ENCODE measurements at regions not wholly inside any gene's neighbourhood (a gene's known extent, or its start where the extent isn't known, plus 50 kb on each side); places are given as distances from the start of the nearest gene placed in this dataset.
"Not testable (repeated sequence)": the region's sequence is repeated elsewhere in the genome, so short reads cannot be mapped to it uniquely, and the experiment has no call there.

- no peak for DNase-seq
Measured at GRCh38 chr19:56949626-56950025, 109.1 kb upstream of the PEG3 start.

GRCh38 chr19:56951672-56952071 lies 111.1 kb upstream of the PEG3 start:
- DNase-seq, result no peak

- DNase-seq, result peak; percentile 33
Measured at GRCh38 chr19:56953470-56953869, 112.9 kb upstream of the PEG3 start.

- peak; percentile 17 for DNase-seq
Measured at GRCh38 chr19:56955637-56956216, 115.2 kb upstream of the PEG3 start.

- DNase-seq, result no peak
Measured at GRCh38 chr19:56956503-56957226, 116.1 kb upstream of the PEG3 start.

- DNase-seq, result peak; percentile 49
Measured at GRCh38 chr19:56959205-56959604, 118.7 kb upstream of the PEG3 start.

GRCh38 chr19:56960959-56961543 lies 120.5 kb upstream of the PEG3 start:
- DNase-seq, result no peak

GRCh38 chr19:56964410-56964920 lies 123.9 kb upstream of the PEG3 start:
- DNase-seq, result peak; percentile 49

- DNase-seq, result peak; percentile 90
Measured at GRCh38 chr19:56966225-56966696, 125.7 kb upstream of the PEG3 start.

- no peak for DNase-seq
Measured at GRCh38 chr19:56966697-56967299, 126.3 kb upstream of the PEG3 start.

- DNase-seq, result no peak
Measured at GRCh38 chr19:56969156-56969555, 128.6 kb upstream of the PEG3 start.

GRCh38 chr19:56969759-56970178 lies 129.2 kb upstream of the PEG3 start:
- peak; percentile 28 for DNase-seq

GRCh38 chr19:56971230-56971629 lies 130.7 kb upstream of the PEG3 start:
- no peak for DNase-seq

- peak; percentile 57 for DNase-seq
Measured at GRCh38 chr19:56972291-56972841, 131.8 kb upstream of the PEG3 start.

- DNase-seq, result peak; percentile 90
Measured at GRCh38 chr19:56973713-56974555, 133.4 kb upstream of the PEG3 start.

GRCh38 chr19:56974556-56975207 lies 134.2 kb upstream of the PEG3 start:
- no peak for DNase-seq

- DNase-seq, result no peak
Measured at GRCh38 chr19:56976300-56976699, 135.8 kb upstream of the PEG3 start.

- no peak for DNase-seq
Measured at GRCh38 chr19:56976995-56977906, 136.7 kb upstream of the PEG3 start.

- peak; percentile 62 for DNase-seq
Measured at GRCh38 chr19:56978023-56978565, 137.6 kb upstream of the PEG3 start.

- DNase-seq, result not testable (repeated sequence)
Measured at GRCh38 chr19:56980326-56980725, 139.5 kb upstream of the USP29 start.
